Thyroid gland (tissue), 4 donors: ENCODE measurements at regions not wholly inside any gene's neighbourhood (a gene's known extent, or its start where the extent isn't known, plus 50 kb on each side); places are given as distances from the start of the nearest gene placed in this dataset.
"Not testable (repeated sequence)": the region's sequence is repeated elsewhere in the genome, so short reads cannot be mapped to it uniquely, and the experiment has no call there.

Experiments
- DNase-seq, 2 donors: peaks; one replicate each; pipeline ENCODE4 v3.0.0-alpha.2; 2019
- H3K27ac ChIP-seq, 3 donors: fragments of 200-600 bp; sonication (generic); 1 replicate in 2 of 3; 2 replicates in 1 of 3; pipeline ENCODE4 v1.5.1; 2016 to 2019; ENCODE audit warnings: mild to moderate bottlenecking in 1 of 3, moderate library complexity in 1 of 3
- H3K27me3 ChIP-seq: fragments of 200-600 bp; sonication (generic); one replicate; pipeline ENCODE4 v1.5.1; 2019
- H3K36me3 ChIP-seq, 2 donors: fragments of 200-600 bp; sonication (generic); one replicate each; pipeline ENCODE4 v1.5.1; 2016 to 2019
- H3K4me1 ChIP-seq, 2 donors: fragments of 200-600 bp; sonication (generic); one replicate each; pipeline ENCODE4 v1.5.1; 2017 to 2019
- H3K4me3 ChIP-seq, 3 donors: fragments of 200-600 bp; sonication (generic); replicated peaks in 1 of 3; 1 replicate in 2 of 3; 2 replicates in 1 of 3; pipeline ENCODE4 v1.5.1; 2016; ENCODE audit warnings: mild to moderate bottlenecking in 1 of 3
- H3K9me3 ChIP-seq: fragments of 200-600 bp; sonication (generic); one replicate; pipeline ENCODE4 v1.5.1; 2017
- CTCF ChIP-seq, 6 experiments: fragments of 200-600 bp in 3 of 6; fragments of 450-650 bp in 3 of 6; sonication (generic) in 3 of 6; IDR thresholded peaks; one replicate each; pipeline ENCODE4 v1.5.1; 2016 to 2019; ENCODE audit warnings: antibody characterized with exemption in 6 of 6, mild to moderate bottlenecking in 2 of 6, inconsistent platforms in 1 of 6, moderate library complexity in 1 of 6
- POLR2A ChIP-seq, 2 donors: fragments of 450-650 bp; IDR thresholded peaks; one replicate each; pipeline ENCODE4 v1.6.1; 2017; ENCODE audit warnings: antibody characterized with exemption in 2 of 2, mild to moderate bottlenecking in 2 of 2, moderate library complexity in 1 of 2
- WGBS, 2 donors: methylation state at CpG; one replicate each; pipeline ENCODE4 v1.1.5; 2017; 5-methylcytosine and 5-hydroxymethylcytosine counted together
- intact Hi-C: fragments of 100-400 bp; cut with DNase I; formaldehyde crosslinking; loops from one replicate; pipeline ENCODE4 v1.15.1; 2023

- no peaks in the 10 kb centered on the region for H3K36me3 ChIP-seq
- no peaks in the 10 kb centered on the region for H3K9me3 ChIP-seq
- H3K4me3 ChIP-seq = no peak overlapping the region
- 65 to 74% methylated on average over 1 of the region's 1 CpG for WGBS, 2 donors
- no peaks in the 10 kb centered on the region for H3K27me3 ChIP-seq
- intact Hi-C loops = no loop called here
- no peak for TF ChIP-seq POLR2A (IDR thresholded peaks at IDR 0.05)
- no peak for TF ChIP-seq CTCF (IDR thresholded peaks at IDR 0.05)
- no peaks in the 10 kb centered on the region for H3K4me1 ChIP-seq
- DNase-seq = no peak
- no peak overlapping the region for H3K27ac ChIP-seq
These were observed 227.3 kb downstream of the TINAG start for GRCh38 chr6:54535568-54535967.

- Histone ChIP-seq H3K4me1 (no peaks in the 10 kb centered on the region), H3K36me3 (no peaks in the 10 kb centered on the region), H3K4me3 (no peak overlapping the region), H3K27me3 (no peaks in the 10 kb centered on the region), H3K9me3 (no peaks in the 10 kb centered on the region), H3K27ac (no peak overlapping the region)
- no peak for DNase-seq
- TF ChIP-seq POLR2A (IDR thresholded peaks at IDR 0.05) (no peak), CTCF (IDR thresholded peaks at IDR 0.05) (no peak)
- 72 to 76% methylated on average over 1 of the region's 1 CpG for WGBS, 2 donors
- intact Hi-C loops = no loop called here
These were observed 233.3 kb downstream of the TINAG start for GRCh38 chr6:54541541-54541940.

- Histone ChIP-seq H3K36me3 (no peaks in the 10 kb centered on the region), H3K27me3 (no peaks in the 10 kb centered on the region), H3K4me3 (no peak overlapping the region), H3K27ac (no peak overlapping the region), H3K4me1 (no peaks in the 10 kb centered on the region), H3K9me3 (no peaks in the 10 kb centered on the region)
- no peak for DNase-seq
- 86 to 88% methylated on average over 4 of the region's 4 CpGs for WGBS, 2 donors
- intact Hi-C loops = no loop called here
- TF ChIP-seq CTCF (IDR thresholded peaks at IDR 0.05) (no peak), POLR2A (IDR thresholded peaks at IDR 0.05) (no peak)
These were observed 250.9 kb downstream of the TINAG start for GRCh38 chr6:54559136-54559535.

GRCh38 chr6:54564188-54564587, 255.9 kb downstream of the TINAG start:
- WGBS, 2 donors = 93 to 99% methylated on average over 2 of the region's 2 CpGs
- DNase-seq = not testable (repeated sequence)

GRCh38 chr6:54574671-54575070, 266.4 kb downstream of the TINAG start:
- intact Hi-C loops = no loop called here
- Histone ChIP-seq H3K4me1 (no peaks in the 10 kb centered on the region), H3K9me3 (no peaks in the 10 kb centered on the region), H3K27me3 (no peaks in the 10 kb centered on the region), H3K36me3 (no peaks in the 10 kb centered on the region), H3K4me3 (no peak overlapping the region), H3K27ac (no peak overlapping the region)
- 0 to 92% methylated on average over 1 of the region's 1 CpG for WGBS, 2 donors
- TF ChIP-seq CTCF (IDR thresholded peaks at IDR 0.05) (no peak), POLR2A (IDR thresholded peaks at IDR 0.05) (no peak)
- no peak for DNase-seq

More at GRCh38 chr6:54564188-54564587, 255.9 kb downstream of the TINAG start:
- intact Hi-C loops, H3K27me3 ChIP-seq, H3K4me3 ChIP-seq, H3K36me3 ChIP-seq, H3K4me1 ChIP-seq, H3K27ac ChIP-seq, H3K9me3 ChIP-seq: not testable (repeated sequence)

- 60 to 80% methylated on average over 3 of the region's 3 CpGs for WGBS, 2 donors
- Histone ChIP-seq H3K27me3 (no peaks in the 10 kb centered on the region), H3K4me3 (no peak overlapping the region), H3K36me3 (no peaks in the 10 kb centered on the region), H3K9me3 (no peaks in the 10 kb centered on the region), H3K27ac (no peak overlapping the region), H3K4me1 (no peaks in the 10 kb centered on the region)
- DNase-seq = no peak
- intact Hi-C loops = no loop called here
- TF ChIP-seq POLR2A (IDR thresholded peaks at IDR 0.05) = no peak
- no peak for TF ChIP-seq CTCF (IDR thresholded peaks at IDR 0.05)
These were observed 268.3 kb upstream of the FAM83B start for GRCh38 chr6:54578261-54578660.
